GM21515 (cell line): ENCODE measurements at regions not wholly inside any gene's neighbourhood (a gene's known extent, or its start where the extent isn't known, plus 50 kb on each side); places are given as distances from the start of the nearest gene placed in this dataset.

ENCODE experiments used
- ATAC-seq: cut with Tn5 transposase; IDR thresholded peaks from one replicate; pipeline ENCODE4 v1.9.1; 2021; ENCODE audit not compliant: unreplicated experiment

DNA sequence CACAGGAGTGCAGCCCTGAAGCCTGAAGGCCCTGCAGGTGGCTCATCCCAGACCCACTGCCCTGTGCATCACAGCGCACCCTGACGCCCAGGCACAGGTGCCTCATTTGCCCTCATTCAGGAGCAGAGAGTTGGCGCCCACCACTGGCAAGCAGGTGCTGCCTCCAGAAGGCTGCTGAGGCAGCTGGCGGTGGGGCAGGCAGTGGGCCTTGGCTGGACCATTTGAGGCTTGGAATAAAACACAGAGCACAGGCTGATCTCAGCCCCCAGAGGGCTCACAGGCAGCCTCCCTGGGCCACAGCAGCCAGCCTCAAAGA lies 1151.9 kb downstream of the BRD1 start:
- no peak for ATAC-seq

DNA sequence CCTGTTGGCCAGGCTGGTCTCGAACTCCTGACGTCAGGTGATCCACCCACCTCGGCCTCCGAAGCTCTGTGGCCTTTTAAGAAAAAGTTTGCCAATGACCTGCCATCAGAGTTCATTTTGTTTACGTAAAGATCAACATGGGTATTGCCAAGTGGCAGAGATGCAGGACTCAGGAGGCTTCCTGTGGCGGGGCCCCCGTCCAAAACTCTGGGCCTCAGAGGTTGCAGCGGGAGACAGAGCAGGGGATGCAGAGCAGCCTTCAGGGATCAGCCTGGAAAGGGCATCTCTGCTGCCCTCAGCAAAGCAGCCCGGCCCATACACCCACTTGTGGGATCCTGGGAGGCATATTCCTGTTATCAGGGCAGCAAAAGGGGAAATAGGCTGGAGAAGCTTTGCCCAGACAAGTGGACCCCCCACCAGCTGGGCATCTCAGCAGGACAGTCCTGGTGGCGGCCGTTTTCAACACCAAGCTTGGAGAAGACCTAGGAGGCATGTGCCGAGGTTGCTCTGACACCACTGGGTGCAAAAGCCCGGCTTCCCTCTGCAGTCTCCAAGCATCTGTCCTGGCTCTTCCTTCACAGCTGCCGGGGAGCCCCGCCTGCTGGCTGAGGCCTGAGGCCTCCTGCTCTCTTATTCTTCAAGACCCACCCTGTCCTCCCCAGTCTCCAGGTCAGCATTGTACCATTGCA lies 1152.4 kb downstream of the BRD1 start:
- ATAC-seq = no peak

DNA sequence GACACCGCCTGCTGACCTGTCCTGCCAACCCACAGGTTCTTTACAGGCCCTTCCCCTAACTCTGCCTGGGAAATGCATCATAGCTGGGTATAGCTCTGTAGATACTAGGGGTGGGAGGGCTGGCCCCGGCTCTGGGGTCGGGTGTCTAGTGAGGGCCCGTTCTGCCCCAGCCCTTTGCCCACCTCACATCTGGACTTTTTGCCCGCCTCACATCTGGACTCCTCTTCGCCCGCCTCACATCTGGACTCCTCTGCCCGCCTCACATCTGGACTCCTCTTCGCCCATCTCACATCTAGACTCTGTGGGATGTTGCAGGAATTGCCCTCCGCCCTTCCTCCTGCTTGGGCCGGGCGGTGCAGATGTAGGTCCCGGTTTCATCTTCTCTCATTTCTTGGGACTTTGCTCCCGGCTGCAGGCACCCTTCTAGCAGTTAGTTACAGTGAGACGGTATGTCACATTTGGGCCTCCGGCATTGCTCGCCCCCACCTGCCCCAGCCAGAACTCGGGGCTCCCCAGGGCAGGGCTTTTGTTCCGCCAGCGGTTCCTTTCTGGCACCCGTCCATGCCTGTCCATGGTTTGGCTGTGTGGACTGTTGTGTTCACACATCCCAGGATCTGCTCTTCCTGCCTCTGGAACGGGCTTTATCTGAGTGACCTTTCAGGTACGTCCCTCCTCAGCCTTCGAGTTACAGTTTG lies 1153.7 kb downstream of the BRD1 start:
- ATAC-seq = no peak

DNA sequence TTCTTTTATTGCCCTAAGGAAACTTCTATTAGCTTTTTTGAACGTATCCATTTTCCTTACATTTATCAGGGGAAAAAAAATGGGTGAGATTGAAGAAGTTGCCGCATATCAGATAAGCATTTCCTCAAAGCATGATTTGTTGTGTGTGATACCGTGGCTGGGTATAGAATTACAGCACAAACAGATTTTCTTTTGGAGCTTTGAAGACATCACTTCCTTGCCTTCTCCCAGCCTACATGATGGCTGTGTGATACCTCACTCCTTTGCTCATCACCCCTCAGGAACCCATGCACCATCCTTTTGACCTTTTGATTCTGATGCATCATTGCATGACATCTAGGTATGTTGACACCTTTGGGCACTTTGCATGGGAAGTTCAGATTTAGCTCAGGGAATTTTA lies 1155.3 kb downstream of the BRD1 start:
- ATAC-seq = no peak

DNA sequence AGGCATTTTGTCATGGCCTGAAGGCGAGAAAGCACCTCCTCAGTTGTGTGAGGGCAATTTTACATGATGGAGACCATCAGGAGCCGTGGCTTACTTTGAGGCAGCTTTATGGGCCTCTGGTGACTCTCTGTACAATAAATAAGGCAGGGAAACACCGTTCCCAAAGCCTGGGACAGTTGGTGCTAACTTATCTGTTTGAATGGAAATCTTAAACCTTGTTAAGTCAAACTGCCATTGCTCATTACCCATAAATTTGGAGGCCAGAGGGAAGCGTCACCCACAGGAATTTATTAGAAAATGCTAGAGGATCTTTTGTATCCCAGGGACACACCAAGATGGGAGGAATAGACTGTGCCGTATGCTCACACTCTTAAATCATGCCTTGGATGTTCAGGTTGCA lies 1156.9 kb downstream of the BRD1 start:
- no peak for ATAC-seq

DNA sequence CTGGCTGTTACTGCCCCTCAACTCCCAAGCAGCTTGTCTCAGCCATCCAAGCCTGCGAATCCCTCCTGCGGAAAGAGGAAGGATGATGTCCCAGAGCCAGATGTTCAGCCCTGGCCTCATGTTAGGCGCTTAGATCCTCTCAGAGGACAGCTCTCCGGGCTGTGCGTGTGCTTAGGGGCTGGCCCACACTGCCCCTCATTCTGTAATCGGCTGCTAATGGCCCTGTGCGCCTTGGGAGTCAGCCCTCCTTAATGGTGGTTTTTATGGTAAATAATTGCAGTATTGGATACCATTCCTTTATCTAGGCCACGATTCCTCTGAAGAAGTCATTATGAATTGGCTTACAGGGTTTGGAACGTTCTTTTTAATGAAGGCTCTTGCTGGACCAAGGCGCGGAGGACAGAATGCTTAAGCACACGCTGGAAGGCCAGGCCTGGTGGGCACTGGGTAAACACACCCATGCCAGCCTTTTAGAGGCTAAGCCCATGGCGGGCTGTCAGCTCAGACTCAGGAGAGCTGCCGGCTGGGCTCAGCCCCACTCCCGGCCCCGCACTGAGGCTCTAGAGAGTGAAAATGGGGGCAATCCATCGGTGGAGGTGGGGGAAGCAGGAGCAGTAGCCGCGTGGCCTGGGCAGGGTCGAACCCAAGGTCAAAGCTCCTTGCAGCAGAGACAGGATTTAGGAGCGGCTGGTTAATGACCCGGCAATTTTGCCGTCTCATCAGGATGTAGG lies 1157.5 kb downstream of the BRD1 start:
- ATAC-seq = no peak

DNA sequence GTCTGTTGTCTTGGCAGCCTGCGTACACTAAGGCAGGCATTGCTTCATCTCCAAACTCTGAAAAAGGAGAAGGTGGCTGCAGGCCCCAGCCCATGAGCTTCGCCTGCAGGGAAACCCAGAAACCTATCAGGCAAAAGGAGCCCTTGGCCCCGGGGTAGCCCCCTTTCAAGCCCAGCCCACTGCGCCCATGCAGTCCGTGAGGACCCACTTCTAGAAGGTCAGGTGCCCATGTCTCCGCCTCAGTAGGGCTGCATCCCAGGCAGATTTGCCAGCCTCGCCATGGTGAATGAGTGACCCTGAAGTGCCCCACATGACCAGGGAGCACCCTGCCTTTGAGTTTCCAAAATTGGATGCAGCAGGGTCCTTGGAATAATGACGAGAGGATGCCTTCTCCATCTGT lies 1158.4 kb downstream of the BRD1 start:
- no peak for ATAC-seq

DNA sequence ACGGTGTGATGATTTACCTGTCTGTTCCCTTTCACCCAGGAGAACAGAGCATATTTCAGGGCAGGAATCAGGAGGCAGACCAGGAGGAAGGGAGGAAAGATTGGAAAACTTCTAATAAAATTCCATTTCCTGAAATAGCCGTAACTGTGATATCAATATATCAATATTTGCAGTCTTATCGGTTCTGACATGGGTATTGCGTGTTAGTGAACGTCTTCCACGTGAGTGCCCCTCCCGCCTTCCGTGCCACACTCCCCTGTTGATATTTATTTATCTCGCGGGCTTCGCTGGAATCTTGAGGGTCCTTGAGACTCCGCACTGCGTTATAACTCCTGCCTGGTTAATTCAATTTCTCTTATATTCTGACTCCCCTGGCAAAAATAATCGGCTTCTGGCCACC lies 1160.4 kb downstream of the BRD1 start:
- no peak for ATAC-seq

DNA sequence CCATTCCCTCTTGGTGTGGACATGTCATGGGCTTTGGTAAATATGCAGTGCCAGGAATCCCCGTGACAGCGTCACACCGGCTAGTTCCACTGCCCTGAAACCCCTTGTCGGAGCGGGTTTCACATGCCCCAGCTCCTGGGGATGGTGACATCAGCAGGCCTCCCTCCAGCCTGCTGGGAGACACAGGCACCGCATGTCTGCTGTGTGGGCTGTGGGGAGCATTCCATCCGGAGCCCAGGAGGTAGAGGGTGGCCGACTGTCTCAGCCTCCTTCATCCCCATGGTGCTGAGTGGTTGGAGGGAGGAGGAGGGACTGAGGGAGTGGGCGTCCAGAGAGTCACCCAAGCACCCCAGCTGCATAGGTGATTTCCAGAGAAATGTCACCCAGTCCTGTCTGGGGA lies 1161.1 kb downstream of the BRD1 start:
- no peak for ATAC-seq

DNA sequence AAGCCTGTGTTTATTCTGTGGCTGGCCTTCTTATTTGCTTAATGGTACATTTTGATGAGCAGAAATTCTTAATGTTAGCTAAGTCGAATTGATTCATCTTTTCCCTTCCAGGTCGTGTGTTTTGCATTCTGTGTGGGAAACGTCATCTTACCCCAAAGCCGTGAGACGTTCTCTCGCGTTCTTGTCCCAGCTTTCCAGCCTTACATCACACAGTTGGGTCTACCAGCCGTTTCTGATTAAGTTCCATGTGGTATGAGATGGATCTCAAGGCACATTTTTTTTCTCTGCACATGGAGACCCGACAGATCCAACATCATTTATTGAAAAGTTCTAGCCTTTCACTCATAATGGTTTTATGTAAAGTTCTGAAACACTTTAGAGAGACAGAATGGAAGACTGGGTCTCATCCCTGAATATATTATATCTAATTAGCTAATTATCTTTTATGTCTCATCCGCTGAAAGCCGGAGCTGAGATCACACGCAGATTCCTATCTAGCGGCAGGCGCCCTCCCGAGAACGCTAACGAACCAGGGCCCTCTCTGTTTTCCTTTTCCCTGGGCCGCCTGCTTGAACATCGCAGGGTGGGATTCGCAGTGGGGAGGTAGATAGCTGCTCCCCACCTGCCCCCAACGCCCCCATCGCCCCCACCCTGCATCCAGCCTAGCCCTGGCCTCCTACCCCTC lies 1162.2 kb downstream of the BRD1 start:
- no peak for ATAC-seq

DNA sequence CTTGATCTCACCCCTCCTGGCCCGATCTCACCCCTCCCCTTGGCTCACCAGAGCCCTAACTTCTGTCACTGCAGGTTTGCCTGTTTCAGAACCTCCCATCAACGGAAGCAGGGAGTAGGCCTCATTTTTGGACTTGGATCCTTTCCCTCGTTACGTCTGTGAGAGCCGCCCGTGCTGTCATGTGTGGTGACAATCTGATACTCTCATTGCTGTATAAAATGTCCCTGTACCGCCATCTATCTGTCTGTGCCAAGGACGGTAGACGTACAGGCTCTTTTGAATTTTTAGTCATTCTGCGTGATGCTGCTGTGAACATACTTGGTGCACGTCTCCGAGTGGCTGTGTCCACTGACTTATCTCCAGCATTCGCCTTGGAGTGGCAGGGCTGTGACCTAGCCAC lies 1163.1 kb downstream of the BRD1 start:
- ATAC-seq = no peak

DNA sequence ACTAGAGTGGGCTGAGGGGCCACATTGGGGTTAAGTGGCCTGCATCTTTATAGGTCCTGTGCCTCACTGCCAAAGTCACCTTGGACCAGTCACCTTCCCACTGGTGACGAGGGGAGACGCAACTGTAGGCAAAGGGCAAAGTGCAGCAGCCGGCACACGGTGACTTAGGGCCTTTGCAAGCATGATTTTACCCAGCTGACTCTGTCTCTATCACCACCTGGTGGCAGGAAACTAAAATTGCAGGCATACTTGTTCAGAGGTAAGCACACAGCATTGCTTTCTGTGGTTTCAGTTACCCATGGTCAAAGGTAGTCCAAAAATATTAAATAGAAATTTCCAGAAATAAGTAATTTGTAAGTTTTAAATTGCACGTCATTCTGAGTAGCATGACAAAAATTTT lies 1164.4 kb downstream of the BRD1 start:
- no peak for ATAC-seq

DNA sequence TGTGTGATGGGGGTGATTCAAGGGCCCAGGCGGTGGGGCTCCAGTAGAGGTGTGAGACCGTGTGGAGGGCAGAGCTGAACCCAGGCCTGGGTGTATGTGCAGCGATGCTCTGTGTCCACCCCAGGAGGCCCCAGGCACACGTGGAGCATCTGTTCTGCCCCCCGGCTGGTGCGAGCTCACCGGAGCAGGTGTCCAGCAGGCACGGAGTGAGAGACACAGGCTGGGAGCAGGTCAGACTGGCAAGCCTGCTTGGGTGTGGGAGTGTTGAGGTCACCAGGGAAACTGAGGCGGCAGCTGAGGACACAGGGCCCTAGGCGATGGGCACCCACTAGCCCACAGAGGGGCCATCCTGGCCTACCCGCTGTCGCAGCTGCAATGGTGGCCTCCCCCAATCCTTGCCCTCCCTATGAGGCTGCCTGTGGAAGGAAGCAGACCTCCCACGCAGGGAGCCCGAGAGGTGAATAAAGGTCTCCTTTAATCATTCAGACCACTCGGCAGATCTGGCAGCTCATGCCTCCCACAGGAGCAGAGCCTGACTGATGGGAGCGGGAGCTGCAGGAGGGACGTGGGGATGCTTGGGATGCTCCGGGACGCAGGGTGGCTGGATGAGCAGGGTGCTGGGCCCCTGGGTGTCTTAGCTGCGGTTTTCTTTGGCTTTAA lies 1165.1 kb downstream of the BRD1 start:
- ATAC-seq = no peak

DNA sequence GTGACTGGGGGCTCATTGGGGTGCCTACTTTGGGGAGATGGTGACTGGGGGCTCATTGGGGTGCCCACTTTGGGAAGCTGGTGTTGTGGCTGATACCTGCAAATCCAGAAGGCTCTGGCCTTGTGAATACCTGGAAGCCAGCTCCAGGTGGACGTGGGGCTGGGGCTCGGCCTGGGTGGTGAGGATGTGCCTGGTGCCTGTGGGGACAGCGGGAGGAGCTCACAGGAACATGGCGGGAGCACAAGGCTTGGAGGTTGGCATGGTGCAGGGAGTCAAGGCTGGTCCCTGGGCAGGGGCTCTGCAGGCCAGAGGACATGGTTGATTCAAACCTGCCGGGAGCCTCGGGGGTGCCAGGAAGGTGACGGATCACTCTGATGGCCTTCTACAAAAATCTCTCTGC lies 1165.7 kb downstream of the BRD1 start:
- ATAC-seq = no peak

DNA sequence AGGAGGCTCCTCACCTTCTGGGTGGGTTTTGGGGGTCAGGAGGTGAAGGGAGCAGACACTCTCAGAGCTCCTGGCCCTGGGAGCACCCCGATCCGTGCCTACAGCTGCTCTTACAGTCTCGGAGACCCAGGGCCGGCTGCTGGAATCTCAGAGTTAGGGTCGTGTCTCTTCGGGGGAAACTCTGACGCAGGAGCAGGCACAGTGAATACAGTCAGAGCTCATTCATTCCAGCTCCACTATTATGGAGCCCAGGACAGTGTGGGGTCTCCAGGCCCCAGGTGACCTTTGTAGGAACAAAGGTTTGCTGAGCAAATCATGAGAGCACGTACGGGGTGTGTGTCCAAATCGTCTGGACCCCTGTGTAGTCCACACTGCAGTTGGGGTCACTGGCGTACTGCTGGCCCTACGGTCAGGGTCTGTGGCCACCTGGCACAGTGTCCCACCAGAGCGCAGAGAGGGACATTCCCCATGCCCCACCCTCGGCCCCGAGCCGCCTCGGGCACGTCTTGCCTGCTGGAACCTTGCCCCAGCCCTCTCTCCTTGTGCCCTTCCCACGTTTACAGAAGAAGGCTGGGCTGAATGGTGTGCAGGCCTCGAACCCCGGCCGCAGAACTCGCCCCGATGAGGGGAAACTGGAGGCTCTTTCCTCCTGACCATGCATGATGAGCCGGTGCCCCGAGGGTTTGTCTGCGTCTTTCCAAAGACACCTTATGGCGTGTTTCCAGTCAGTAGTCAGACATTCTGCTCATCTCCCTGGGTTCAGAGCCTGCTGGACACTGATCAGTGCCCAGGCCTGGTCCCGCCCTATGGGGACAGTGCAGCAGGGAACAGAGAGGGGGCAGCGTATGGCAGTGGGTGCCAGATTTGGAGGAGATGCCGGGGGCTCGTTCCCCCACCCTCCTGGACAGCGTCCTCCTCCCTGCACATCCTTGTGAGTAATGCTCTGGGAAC lies 1166.6 kb downstream of the BRD1 start:
- no peak for ATAC-seq

DNA sequence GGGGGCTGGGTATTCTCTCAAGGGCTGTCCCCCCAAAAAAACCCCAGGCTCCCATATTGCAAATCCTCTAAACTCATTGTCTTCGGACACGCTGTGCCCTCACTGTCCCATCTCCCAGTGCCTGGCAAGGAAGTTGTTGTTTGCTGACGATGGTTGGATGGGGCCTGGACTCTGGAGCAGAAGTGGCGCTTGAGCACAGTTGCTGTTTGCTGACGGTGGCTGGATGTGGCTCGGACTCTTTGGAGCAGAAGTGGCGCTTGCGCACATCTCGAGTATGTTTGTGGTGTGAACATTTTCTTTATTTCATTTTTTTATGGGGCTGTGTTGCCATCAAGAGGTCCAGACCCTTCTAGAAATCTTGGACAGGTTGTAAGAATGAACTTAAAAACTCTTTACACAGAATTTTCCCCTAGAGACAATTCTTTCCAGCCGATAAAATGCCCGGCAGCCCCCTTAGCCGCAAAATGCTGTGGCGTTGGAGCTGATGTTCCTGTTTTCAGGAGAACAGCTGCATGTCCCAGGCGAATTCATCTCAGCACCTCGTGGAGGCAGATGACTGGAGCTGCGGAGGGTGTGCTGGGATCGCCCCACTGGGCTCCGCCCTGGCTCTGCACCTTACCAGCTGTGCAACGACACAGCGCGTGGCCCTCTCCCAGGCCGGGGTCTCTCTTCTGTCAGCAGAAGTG lies 1167.4 kb downstream of the BRD1 start:
- ATAC-seq = no peak

DNA sequence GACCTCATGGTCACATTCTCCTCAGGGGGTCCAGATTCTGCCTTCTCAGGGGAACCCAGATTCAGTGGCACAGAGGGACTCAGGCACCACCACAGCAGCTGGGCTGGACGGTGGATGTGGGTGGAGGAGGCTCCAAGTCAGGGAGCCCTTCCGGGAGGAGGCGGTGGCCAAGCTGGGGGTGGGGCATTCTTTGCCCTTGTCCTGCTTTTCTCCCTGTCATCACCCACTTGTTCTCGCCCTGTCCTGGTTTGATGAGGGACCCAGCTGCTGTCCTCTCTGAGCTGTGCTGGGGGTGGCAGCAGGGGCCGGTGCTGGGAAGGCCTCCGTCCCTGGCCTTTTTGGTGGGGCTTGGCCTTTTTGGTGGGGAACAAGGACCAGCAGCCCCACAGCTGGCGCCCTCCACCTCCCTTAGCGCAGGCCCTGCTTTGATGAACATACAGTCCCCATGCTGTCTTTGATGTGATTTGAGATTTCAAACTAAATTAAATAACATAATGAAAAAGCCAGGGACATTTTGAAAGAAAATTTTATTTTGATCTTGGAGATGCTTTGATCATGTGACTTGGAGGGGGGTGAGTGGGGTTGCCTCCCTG lies 1168.2 kb downstream of the BRD1 start:
- ATAC-seq = no peak

DNA sequence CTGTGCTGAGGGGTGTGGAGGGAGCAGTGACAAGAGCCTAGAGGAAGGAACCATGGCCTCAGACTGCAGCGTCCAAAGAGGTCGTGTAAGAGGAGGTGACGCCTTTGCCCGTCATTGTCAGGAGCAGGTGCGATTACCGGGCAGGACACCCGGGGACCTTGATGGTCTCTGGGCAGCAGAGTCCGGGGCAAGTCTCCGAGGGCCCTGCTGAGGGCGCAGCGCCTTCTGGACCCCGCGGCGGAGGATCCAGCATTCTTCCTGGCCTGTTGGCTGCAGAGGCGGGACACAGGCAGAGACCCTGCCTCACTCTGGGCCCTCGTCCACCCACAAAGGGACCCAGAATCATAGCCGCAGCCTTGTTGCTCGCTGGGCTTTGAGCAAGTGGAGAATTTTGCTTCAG lies 1168.8 kb downstream of the BRD1 start:
- ATAC-seq = no peak

DNA sequence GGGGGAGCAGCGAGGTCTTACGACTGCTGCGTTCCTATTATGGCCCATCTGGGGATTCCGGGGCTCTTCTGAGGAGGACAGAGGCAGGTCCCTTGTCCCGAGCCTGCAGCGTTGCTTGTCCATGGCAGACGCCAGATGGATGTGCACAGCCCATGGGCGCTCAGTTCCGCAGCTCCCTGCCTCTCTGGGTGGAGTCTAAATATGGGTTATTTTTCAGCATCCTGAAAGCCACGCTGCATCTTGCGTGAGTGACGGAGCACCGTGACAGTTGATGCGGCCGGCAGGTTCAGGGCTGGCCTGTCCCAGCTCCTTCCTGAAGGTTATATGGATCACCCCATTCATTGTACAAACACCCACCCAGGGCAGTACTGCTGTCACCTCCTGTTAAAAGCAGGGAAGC lies 1169.4 kb downstream of the BRD1 start:
- ATAC-seq = no peak
